GM13977 (cell line): ENCODE measurements at regions not wholly inside any gene's neighbourhood (a gene's known extent, or its start where the extent isn't known, plus 50 kb on each side); places are given as distances from the start of the nearest gene placed in this dataset.

Experiments used
- DNase-seq: peaks from one replicate; pipeline ENCODE4 v3.0.0; 2012; ENCODE audit warnings: low spot score
- CTCF ChIP-seq: IDR thresholded peaks from 2 replicates; pipeline ENCODE4 v1.5.1; 2012; ENCODE audit warnings: mild to moderate bottlenecking, control low read depth; ENCODE audit not compliant: insufficient read depth; ENCODE audit errors: extremely low read depth, missing control alignments
- in situ Hi-C: fragments of 300-500 bp; cut with MboI; formaldehyde crosslinking; loops from one replicate; pipeline ENCODE4 v1.12.0; 2022; ENCODE audit warnings: low sequenced_read_pairs, low pct_unique_long_range_greater_than_20kb, mixed read lengths, inconsistent platforms; ENCODE audit not compliant: unreplicated experiment

- in situ Hi-C loops, result no loop called here
- DNase-seq, result no peak
- no peak for TF ChIP-seq CTCF
These were observed 216.4 kb downstream of the SLITRK5 start for GRCh38 chr13:87887459-87888123.

GRCh38 chr13:87889254-87889653 is 218.1 kb downstream of the SLITRK5 start:
- DNase-seq, result no peak
- in situ Hi-C loops, result no loop called here
- no peak for TF ChIP-seq CTCF

GRCh38 chr13:87893186-87893585 is 222.0 kb downstream of the SLITRK5 start:
- DNase-seq, result no peak
- no peak for TF ChIP-seq CTCF
- in situ Hi-C loops, result no loop called here

- DNase-seq, result no peak
- TF ChIP-seq CTCF, result no peak
- in situ Hi-C loops, result no loop called here
These were observed 222.9 kb downstream of the SLITRK5 start for GRCh38 chr13:87894059-87894458.

GRCh38 chr13:87903553-87903952 is 232.4 kb downstream of the SLITRK5 start:
- no peak for DNase-seq
- in situ Hi-C loops, result no loop called here
- no peak for TF ChIP-seq CTCF

GRCh38 chr13:87906411-87906810 is 235.2 kb downstream of the SLITRK5 start:
- TF ChIP-seq CTCF, result no peak
- DNase-seq, result no peak
- in situ Hi-C loops, result no loop called here
